Erythroblast (primary cell): ENCODE measurements at regions not wholly inside any gene's neighbourhood (a gene's known extent, or its start where the extent isn't known, plus 50 kb on each side); places are given as distances from the start of the nearest gene placed in this dataset.

Source experiments
- GATA1 ChIP-seq: IDR thresholded peaks from 2 replicates; pipeline ENCODE4 v1.6.1; 2011; ENCODE audit warnings: low read depth, mild to moderate bottlenecking, control low read depth, low read length, moderate library complexity
- POLR2A ChIP-seq: IDR thresholded peaks from 2 replicates; pipeline ENCODE4 v1.6.1; 2011; ENCODE audit warnings: mild to moderate bottlenecking, low read length

DNA sequence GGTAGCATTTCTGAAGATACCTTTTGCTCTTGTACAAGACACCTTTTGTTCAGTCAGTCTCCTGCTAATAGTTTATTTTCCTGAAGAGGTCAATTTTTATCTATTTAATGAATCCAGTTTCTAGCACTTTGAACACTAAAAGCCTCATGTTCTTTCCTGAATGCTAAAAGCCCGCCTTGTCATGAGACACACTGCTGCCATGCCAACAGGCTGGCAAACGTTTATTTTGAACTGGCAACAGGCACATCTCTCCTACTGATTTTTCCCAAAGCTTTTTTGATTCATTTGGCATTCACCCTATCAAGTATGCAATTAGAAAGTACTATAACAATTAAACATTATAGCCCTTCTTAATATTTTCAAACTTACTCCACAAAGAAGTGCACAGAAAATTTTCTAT, 421.2 kb upstream of the EYS start:
- TF ChIP-seq POLR2A (no peak), GATA1 (no peak)
